Osteoblast (primary cell): ENCODE measurements at regions not wholly inside any gene's neighbourhood (a gene's known extent, or its start where the extent isn't known, plus 50 kb on each side); places are given as distances from the start of the nearest gene placed in this dataset.

Source experiments
- DNase-seq: peaks from one replicate; pipeline ENCODE4 v3.0.0; 2011; ENCODE audit warnings: low spot score, mixed read lengths; ENCODE audit not compliant: insufficient read length; ENCODE audit errors: missing footprints
- H2AFZ ChIP-seq: 2 replicates; pipeline ENCODE4 v1.6.0; 2011; ENCODE audit warnings: mild to moderate bottlenecking, low read length
- H3K27ac ChIP-seq: 2 replicates; pipeline ENCODE4 v1.5.1; 2011; ENCODE audit warnings: mild to moderate bottlenecking, low read depth, low read length, moderate library complexity
- H3K27me3 ChIP-seq: 2 replicates; pipeline ENCODE4 v1.6.0; 2012; ENCODE audit warnings: mild to moderate bottlenecking, control low read depth, inconsistent platforms, low read length, moderate library complexity; ENCODE audit not compliant: insufficient read depth
- H3K36me3 ChIP-seq: 2 replicates; pipeline ENCODE4 v1.5.1; 2011; ENCODE audit warnings: mild to moderate bottlenecking, low read length, control low read depth, moderate library complexity; ENCODE audit not compliant: insufficient read depth
- H3K4me1 ChIP-seq: 2 replicates; pipeline ENCODE4 v1.5.1; 2011; ENCODE audit warnings: mild to moderate bottlenecking, low read length, control low read depth, moderate library complexity; ENCODE audit not compliant: insufficient read depth
- H3K4me2 ChIP-seq: 2 replicates; pipeline ENCODE4 v1.6.0; 2011; ENCODE audit warnings: mild to moderate bottlenecking, low read length; ENCODE audit not compliant: insufficient read depth
- H3K4me3 ChIP-seq: fragments of 200-600 bp; sonication (generic); 3 replicates; pipeline ENCODE4 v1.5.1; 2012; ENCODE audit warnings: mild to moderate bottlenecking, low read length, inconsistent platforms; ENCODE audit not compliant: insufficient read depth
- H3K79me2 ChIP-seq: 2 replicates; pipeline ENCODE4 v1.6.0; 2012; ENCODE audit warnings: mild to moderate bottlenecking, low read length, control low read depth, inconsistent platforms; ENCODE audit not compliant: insufficient read depth
- H3K9me3 ChIP-seq: 2 replicates; pipeline ENCODE4 v1.5.1; 2011; ENCODE audit warnings: low read depth, low read length, control low read depth
- H4K20me1 ChIP-seq: 2 replicates; pipeline ENCODE4 v1.6.0; 2012; ENCODE audit warnings: mild to moderate bottlenecking, low read length, control low read depth; ENCODE audit not compliant: insufficient read depth
- CTCF ChIP-seq: IDR thresholded peaks from 2 replicates; pipeline ENCODE4 v1.5.1; 2011; ENCODE audit warnings: mild to moderate bottlenecking, low read depth, low read length, moderate library complexity; ENCODE audit errors: extremely low read depth

GRCh38 chr3:193978030-193978429, 157.9 kb upstream of the HES1 start:
- no peaks in the 10 kb centered on the region for H3K36me3 ChIP-seq
- H3K9me3 ChIP-seq: no peaks in the 10 kb centered on the region
- no peak overlapping the region for H2AFZ ChIP-seq
- H3K4me2 ChIP-seq: no peak overlapping the region
- H3K27ac ChIP-seq: no peak overlapping the region
- no peaks in the 10 kb centered on the region for H3K79me2 ChIP-seq
- H3K4me3 ChIP-seq: no peak overlapping the region
- H3K27me3 ChIP-seq: peaks cover 49% of the 10 kb centered on the region
- no peaks in the 10 kb centered on the region for H3K4me1 ChIP-seq
- DNase-seq: no peak
- no peak for TF ChIP-seq CTCF
- H4K20me1 ChIP-seq: no peaks in the 10 kb centered on the region

- H3K4me3 ChIP-seq: no peak overlapping the region
- no peaks in the 10 kb centered on the region for H4K20me1 ChIP-seq
- no peak for DNase-seq
- H3K9me3 ChIP-seq: no peaks in the 10 kb centered on the region
- no peaks in the 10 kb centered on the region for H3K36me3 ChIP-seq
- H3K27ac ChIP-seq: no peak overlapping the region
- no peaks in the 10 kb centered on the region for H3K4me1 ChIP-seq
- H3K4me2 ChIP-seq: no peak overlapping the region
- H3K27me3 ChIP-seq: peaks cover 52% of the 10 kb centered on the region
- H2AFZ ChIP-seq: no peak overlapping the region
- no peak for TF ChIP-seq CTCF
- no peaks in the 10 kb centered on the region for H3K79me2 ChIP-seq
Observed at GRCh38 chr3:193978486-193978885, 157.5 kb upstream of the HES1 start.

GRCh38 chr3:193980326-193980725, 155.6 kb upstream of the HES1 start:
- H3K4me3 ChIP-seq: no peak overlapping the region
- no peak for TF ChIP-seq CTCF
- H3K27ac ChIP-seq: no peak overlapping the region
- no peak for DNase-seq
- no peaks in the 10 kb centered on the region for H3K36me3 ChIP-seq
- peaks cover 51% of the 10 kb centered on the region for H3K27me3 ChIP-seq
- H2AFZ ChIP-seq: no peak overlapping the region
- no peaks in the 10 kb centered on the region for H3K79me2 ChIP-seq
- no peaks in the 10 kb centered on the region for H3K9me3 ChIP-seq
- no peaks in the 10 kb centered on the region for H4K20me1 ChIP-seq
- H3K4me1 ChIP-seq: no peaks in the 10 kb centered on the region
- H3K4me2 ChIP-seq: no peak overlapping the region

GRCh38 chr3:193980905-193981304, 155.0 kb upstream of the HES1 start:
- DNase-seq: no peak
- H3K36me3 ChIP-seq: no peaks in the 10 kb centered on the region
- TF ChIP-seq CTCF: no peak
- no peak overlapping the region for H3K27ac ChIP-seq
- H3K4me3 ChIP-seq: no peak overlapping the region
- H3K4me1 ChIP-seq: no peaks in the 10 kb centered on the region
- no peaks in the 10 kb centered on the region for H4K20me1 ChIP-seq
- no peaks in the 10 kb centered on the region for H3K9me3 ChIP-seq
- H2AFZ ChIP-seq: no peak overlapping the region
- H3K4me2 ChIP-seq: no peak overlapping the region
- no peaks in the 10 kb centered on the region for H3K79me2 ChIP-seq
- H3K27me3 ChIP-seq: peaks cover 47% of the 10 kb centered on the region
